ENCODE measurements at regions not wholly inside any gene's neighbourhood (a gene's known extent, or its start where the extent isn't known, plus 50 kb on each side); places are given as distances from the start of the nearest gene placed in this dataset.
"Not testable (repeated sequence)": the region's sequence is repeated elsewhere in the genome, so short reads cannot be mapped to it uniquely, and the experiment has no call there.

DNA sequence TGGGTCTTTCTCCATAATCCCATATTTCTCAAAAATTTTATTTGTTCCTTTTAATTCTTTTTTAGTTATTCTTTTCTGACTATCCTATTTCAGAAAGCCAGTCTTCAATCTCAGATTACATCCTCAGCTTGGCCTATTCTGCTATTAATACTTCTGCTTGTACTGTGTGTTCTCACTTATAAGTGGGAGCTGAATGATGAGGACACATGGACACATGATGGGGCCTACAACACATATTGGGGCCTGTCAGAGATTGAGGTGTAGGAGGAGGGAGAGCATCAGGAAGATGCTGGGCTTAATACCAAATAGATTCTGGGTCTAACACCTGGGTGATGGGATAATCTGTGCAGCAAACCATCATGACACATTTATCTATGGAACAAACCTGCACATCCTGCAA, 82.3 kb downstream of the MAGEE1 start:
- no peaks in the 10 kb centered on the region for H3K36me3 ChIP-seq
- H3K4me1 ChIP-seq = no peaks in the 10 kb centered on the region
- no peak for DNase-seq (ENCODE audit: extremely low spot score in 2 of 2)
- H3K27ac ChIP-seq = no peak overlapping the region
- TF ChIP-seq, protein P1, sequence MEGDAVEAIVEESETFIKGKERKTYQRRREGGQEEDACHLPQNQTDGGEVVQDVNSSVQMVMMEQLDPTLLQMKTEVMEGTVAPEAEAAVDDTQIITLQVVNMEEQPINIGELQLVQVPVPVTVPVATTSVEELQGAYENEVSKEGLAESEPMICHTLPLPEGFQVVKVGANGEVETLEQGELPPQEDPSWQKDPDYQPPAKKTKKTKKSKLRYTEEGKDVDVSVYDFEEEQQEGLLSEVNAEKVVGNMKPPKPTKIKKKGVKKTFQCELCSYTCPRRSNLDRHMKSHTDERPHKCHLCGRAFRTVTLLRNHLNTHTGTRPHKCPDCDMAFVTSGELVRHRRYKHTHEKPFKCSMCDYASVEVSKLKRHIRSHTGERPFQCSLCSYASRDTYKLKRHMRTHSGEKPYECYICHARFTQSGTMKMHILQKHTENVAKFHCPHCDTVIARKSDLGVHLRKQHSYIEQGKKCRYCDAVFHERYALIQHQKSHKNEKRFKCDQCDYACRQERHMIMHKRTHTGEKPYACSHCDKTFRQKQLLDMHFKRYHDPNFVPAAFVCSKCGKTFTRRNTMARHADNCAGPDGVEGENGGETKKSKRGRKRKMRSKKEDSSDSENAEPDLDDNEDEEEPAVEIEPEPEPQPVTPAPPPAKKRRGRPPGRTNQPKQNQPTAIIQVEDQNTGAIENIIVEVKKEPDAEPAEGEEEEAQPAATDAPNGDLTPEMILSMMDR (IDR thresholded peaks at IDR 0.05) = no peak
- TF ChIP-seq POLR2A (IDR thresholded peaks at IDR 0.05) (no peak), POLR2AphosphoS5 (IDR thresholded peaks at IDR 0.05; ENCODE audit: insufficient read depth in 1 of 2, low read depth in 1 of 2) (no peak)
- intact Hi-C loops (cut with DNase I) = no loop called here
- no peaks in the 10 kb centered on the region for H3K9me3 ChIP-seq
- H3K27me3 ChIP-seq = no peaks in the 10 kb centered on the region
- no peak overlapping the region for H3K4me3 ChIP-seq

DNA sequence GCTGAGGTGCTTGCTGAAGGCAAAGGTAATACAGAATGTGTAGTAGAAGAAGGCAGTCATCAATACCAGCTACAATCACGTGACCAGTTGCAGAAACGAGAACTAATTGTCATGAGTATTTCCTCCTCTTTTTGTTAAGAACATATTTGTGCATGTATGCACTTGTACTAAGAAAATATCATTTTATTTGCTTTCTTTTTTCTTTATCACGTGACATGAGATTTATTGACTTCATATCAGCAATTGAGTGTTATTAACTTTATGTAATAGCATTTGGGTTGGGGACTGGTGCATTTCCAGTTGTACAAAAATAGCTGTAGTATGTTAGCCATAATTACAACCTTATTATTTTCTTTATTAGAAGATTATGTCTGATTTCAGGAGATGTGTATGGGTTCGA, 90.0 kb downstream of the MAGEE1 start:
- no peaks in the 10 kb centered on the region for H3K9me3 ChIP-seq
- no peaks in the 10 kb centered on the region for H3K36me3 ChIP-seq
- DNase-seq (ENCODE audit: extremely low spot score in 2 of 2) = no peak
- H3K4me1 ChIP-seq = no peaks in the 10 kb centered on the region
- no peaks in the 10 kb centered on the region for H3K27me3 ChIP-seq
- no peak overlapping the region for H3K27ac ChIP-seq
- TF ChIP-seq POLR2AphosphoS5 (IDR thresholded peaks at IDR 0.05; ENCODE audit: insufficient read depth in 1 of 2, low read depth in 1 of 2) (no peak), POLR2A (IDR thresholded peaks at IDR 0.05) (no peak)
- TF ChIP-seq, protein P1 (IDR thresholded peaks at IDR 0.05) = no peak
- intact Hi-C loops (cut with DNase I) = no loop called here
- no peak overlapping the region for H3K4me3 ChIP-seq

DNA sequence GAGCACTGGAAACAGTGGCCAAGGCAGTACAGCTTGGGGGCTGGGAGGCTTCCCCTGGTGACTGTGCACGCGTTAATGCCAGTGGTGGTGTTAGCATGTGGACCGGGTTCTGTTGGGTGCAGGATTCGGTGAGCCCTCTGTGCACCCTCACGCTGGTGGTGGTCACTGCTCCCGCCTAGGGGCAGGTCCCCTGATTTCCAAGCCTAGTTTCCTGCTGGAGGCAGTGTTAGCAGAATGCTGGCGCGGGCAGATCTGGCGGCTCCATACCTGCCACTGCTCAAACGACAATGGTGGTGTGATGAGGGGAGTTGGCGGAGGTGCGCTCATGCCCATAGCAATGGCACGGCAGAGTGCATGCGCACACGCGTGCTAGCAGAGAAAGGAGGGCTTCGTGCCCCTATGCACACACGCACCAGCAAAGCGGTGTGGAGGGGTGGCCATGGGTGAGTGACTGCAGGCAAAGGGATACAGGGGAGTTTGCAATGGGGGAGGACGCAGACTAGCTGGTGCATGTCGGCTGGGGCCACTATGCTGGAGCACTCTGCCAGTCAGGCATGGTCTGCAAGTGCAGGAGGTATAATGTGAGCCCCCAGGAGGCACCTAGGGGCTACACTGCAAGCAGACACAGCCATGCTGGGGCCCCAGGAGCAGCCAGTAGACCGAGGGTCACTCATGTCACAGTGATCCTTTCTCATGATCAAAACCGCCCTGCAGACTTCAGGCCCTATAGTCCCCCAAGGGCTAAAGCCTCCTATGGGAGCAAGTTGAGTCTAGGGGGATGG, 93.0 kb downstream of the MAGEE1 start:
- H3K4me1 ChIP-seq = no peaks in the 10 kb centered on the region
- H3K9me3 ChIP-seq = no peaks in the 10 kb centered on the region
- no peak overlapping the region for H3K27ac ChIP-seq
- intact Hi-C loops (cut with DNase I) = no loop called here
- no peak for DNase-seq (ENCODE audit: extremely low spot score in 2 of 2)
- H3K27me3 ChIP-seq = no peaks in the 10 kb centered on the region
- TF ChIP-seq POLR2A (IDR thresholded peaks at IDR 0.05) (no peak), POLR2AphosphoS5 (IDR thresholded peaks at IDR 0.05; ENCODE audit: insufficient read depth in 1 of 2, low read depth in 1 of 2) (no peak)
- TF ChIP-seq, protein P1 (IDR thresholded peaks at IDR 0.05) = no peak
- no peaks in the 10 kb centered on the region for H3K36me3 ChIP-seq
- no peak overlapping the region for H3K4me3 ChIP-seq

DNA sequence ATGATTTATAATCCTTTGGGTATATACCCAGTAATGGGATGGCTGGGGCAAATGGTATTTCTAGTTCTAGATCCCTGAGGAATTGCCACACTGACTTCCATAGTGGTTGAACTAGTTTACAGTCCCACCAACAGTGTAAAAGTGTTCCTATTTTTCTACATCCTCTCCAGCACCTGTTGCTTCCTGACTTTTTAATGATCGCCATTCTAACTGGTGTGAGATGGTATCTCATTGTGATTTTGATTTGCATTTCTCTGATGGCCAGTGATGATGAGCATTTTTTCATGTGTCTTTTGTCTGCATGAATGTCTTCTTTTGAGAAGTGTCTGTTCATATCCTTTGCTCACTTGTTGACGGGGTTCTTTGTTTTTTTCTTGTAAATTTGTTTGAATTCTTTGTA, 108.2 kb downstream of the MAGEE1 start:
- intact Hi-C loops (cut with DNase I); H3K4me1 ChIP-seq; H3K36me3 ChIP-seq; H3K27ac ChIP-seq; DNase-seq (ENCODE audit: extremely low spot score in 2 of 2); H3K9me3 ChIP-seq; H3K4me3 ChIP-seq; H3K27me3 ChIP-seq: not testable (repeated sequence)

DNA sequence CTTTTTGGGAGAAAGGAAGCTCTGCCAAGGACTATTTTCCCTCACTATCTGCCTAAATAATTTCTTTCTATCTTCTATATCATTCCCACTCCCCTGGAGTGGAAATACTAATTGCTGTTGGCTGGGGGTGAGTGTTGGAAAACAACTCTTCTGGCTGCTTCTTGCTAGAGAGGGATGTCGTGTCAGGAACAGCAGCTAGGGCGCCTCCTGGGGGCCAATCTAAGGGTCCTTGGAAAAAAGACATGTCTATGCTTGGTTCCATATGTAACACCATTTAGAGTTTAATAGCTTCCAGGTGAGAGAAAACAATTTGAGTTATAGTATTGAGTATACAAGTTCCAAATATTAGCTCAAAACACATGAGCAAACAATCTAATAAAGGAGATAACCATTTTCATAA, 111.3 kb downstream of the MAGEE1 start:
- H3K36me3 ChIP-seq = no peaks in the 10 kb centered on the region
- DNase-seq (ENCODE audit: extremely low spot score in 2 of 2) = no peak
- no peak overlapping the region for H3K27ac ChIP-seq
- no peak overlapping the region for H3K4me3 ChIP-seq
- H3K4me1 ChIP-seq = no peaks in the 10 kb centered on the region
- no peaks in the 10 kb centered on the region for H3K27me3 ChIP-seq
- no peaks in the 10 kb centered on the region for H3K9me3 ChIP-seq
- intact Hi-C loops (cut with DNase I) = no loop called here
- no peak for TF ChIP-seq POLR2AphosphoS5 (IDR thresholded peaks at IDR 0.05; ENCODE audit: insufficient read depth in 1 of 2, low read depth in 1 of 2)
- TF ChIP-seq, protein P1 (IDR thresholded peaks at IDR 0.05) = no peak
- TF ChIP-seq POLR2A (IDR thresholded peaks at IDR 0.05) = no peak

DNA sequence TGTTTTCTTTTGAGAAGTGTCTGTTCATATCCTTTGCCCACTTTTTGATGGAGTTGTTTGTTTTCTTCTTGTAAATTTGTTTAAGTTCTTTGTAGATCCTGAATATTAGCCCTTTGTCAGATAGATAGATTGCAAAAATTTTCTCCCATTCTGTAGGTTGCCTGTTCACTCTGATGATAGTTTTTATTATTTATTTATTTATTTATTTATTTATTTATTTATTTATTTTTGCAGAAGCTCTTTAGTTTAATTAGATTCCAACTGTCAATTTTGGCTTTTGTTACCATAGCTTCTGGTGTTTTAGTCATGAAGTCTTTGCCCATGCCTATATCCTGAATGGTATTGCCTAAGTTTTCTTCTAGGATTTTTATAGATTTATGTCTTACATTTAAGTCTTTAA, 115.9 kb downstream of the MAGEE1 start:
- H3K9me3 ChIP-seq; intact Hi-C loops (cut with DNase I); H3K4me3 ChIP-seq; DNase-seq (ENCODE audit: extremely low spot score in 2 of 2); H3K27me3 ChIP-seq; H3K36me3 ChIP-seq; H3K4me1 ChIP-seq; H3K27ac ChIP-seq: not testable (repeated sequence)
